ENCODE measurements at regions not wholly inside any gene's neighbourhood (a gene's known extent, or its start where the extent isn't known, plus 50 kb on each side); places are given as distances from the start of the nearest gene placed in this dataset.
"Not testable (repeated sequence)": the region's sequence is repeated elsewhere in the genome, so short reads cannot be mapped to it uniquely, and the experiment has no call there.

DNA sequence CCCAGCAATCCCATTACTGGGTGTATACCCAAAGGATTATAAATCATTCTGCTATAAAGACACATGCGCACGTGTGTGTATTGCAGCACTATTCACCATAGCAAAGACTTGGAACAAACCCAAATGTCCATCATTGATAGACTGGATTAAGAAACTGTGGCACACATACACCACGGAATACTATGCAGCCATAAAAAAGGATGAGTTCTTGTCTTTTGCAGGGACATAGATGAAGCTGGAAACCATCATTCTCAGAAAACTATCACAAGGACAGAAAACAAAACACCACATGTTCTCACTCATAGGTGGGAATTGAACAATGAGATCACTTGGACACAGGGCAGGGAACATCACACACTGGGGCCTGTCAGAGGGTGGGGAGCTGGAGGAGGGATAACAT, 100.4 kb upstream of the ADO start:
- H3K27ac ChIP-seq (ENCODE audit: low read length); H3K9ac ChIP-seq (ENCODE audit: low read length); DNase-seq; H3K9me2 ChIP-seq (replicated peaks; ENCODE audit: insufficient read depth, low read length); H4K20me1 ChIP-seq (ENCODE audit: insufficient read depth, low read depth, low read length); H3K79me2 ChIP-seq (ENCODE audit: low read length); H3K4me2 ChIP-seq (ENCODE audit: low read depth, low read length, poor library complexity, severe bottlenecking); H3K4me1 ChIP-seq (ENCODE audit: low read length); H2AFZ ChIP-seq (ENCODE audit: low read length); H3K4me3 ChIP-seq (ENCODE audit: low read length); H3K9me3 ChIP-seq (ENCODE audit: low read length); H3K36me3 ChIP-seq (ENCODE audit: insufficient read depth, low read length); H3K27me3 ChIP-seq (ENCODE audit: low read length): not testable (repeated sequence)

DNA sequence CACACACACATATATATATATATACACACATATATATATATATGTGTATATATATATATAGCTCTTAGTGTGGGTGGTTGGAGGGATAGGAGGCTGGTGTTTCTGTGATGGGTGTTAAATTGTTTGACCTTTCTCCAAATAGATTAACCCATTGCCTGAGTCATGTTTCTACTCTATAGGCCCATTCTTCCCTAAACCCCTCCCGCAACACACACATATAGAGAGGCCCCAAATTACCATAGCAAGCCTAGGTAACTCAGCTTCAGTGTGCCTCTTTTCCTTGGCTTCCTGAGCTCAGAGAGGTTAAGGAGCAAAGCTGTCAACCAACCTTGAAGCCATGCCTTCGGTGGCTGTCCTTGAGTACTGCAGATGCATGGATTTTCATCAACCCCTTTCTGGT, 98.7 kb upstream of the ADO start:
- no peaks in the 10 kb centered on the region for H3K9me2 ChIP-seq (replicated peaks; ENCODE audit: insufficient read depth, low read length)
- H3K4me2 ChIP-seq (ENCODE audit: low read depth, low read length, poor library complexity, severe bottlenecking), result no peak overlapping the region
- no peak overlapping the region for H3K9ac ChIP-seq (ENCODE audit: low read length)
- no peaks in the 10 kb centered on the region for H3K79me2 ChIP-seq (ENCODE audit: low read length)
- peaks cover 9% of the 10 kb centered on the region for H3K4me1 ChIP-seq (ENCODE audit: low read length)
- no peak for DNase-seq
- H3K27ac ChIP-seq (ENCODE audit: low read length), result no peak overlapping the region
- no peaks in the 10 kb centered on the region for H3K36me3 ChIP-seq (ENCODE audit: insufficient read depth, low read length)
- H3K9me3 ChIP-seq (ENCODE audit: low read length), result no peaks in the 10 kb centered on the region
- no peaks in the 10 kb centered on the region for H4K20me1 ChIP-seq (ENCODE audit: insufficient read depth, low read depth, low read length)
- H3K27me3 ChIP-seq (ENCODE audit: low read length), result no peaks in the 10 kb centered on the region
- no peak overlapping the region for H2AFZ ChIP-seq (ENCODE audit: low read length)
- no peak overlapping the region for H3K4me3 ChIP-seq (ENCODE audit: low read length)

DNA sequence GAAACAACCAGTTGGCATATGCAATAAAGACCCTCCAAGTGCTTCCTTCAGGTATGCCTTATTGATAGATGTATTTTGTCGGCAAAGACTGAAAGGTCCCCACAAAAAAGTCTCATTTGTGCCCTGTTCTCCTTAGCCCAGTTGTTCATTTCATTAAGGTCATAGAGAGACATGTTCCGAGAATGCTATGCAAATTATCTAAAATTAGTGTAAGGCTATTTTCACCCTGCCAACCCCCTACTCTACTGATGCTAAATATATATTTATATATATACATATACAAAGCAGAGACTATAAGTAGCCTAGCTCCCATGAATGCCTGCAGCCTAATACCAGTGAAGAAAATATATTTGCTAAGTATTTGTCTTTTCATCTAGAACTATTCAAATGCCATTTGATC, 96.7 kb upstream of the ADO start:
- H3K4me3 ChIP-seq (ENCODE audit: low read length), result no peak overlapping the region
- H2AFZ ChIP-seq (ENCODE audit: low read length), result no peak overlapping the region

DNA sequence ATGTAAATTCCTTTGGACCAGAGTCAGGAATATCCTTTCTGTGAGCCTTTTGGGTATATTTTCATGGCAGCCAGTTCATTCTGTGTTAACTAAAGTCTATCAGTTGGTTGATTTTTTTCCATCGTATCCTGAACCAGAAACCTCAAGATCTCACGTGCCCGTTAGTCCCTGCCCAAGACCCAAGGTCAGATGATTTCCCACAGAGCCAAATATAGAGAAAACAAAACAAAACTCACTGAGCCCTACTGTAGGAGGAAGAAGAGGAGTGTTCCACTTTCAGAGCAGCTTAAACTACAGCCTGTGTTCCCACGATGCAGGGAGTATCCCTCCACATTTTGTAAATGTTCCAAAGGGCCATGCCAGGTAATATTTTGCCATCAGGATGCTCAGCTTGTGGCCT, 96.0 kb upstream of the ADO start:
- no peaks in the 10 kb centered on the region for H3K79me2 ChIP-seq (ENCODE audit: low read length)
- no peaks in the 10 kb centered on the region for H3K9me2 ChIP-seq (replicated peaks; ENCODE audit: insufficient read depth, low read length)
- no peak for DNase-seq
- no peak overlapping the region for H2AFZ ChIP-seq (ENCODE audit: low read length)
- no peak overlapping the region for H3K4me3 ChIP-seq (ENCODE audit: low read length)
- H3K27ac ChIP-seq (ENCODE audit: low read length), result no peak overlapping the region
- H3K4me2 ChIP-seq (ENCODE audit: low read depth, low read length, poor library complexity, severe bottlenecking), result no peak overlapping the region
- H3K36me3 ChIP-seq (ENCODE audit: insufficient read depth, low read length), result no peaks in the 10 kb centered on the region
- H3K4me1 ChIP-seq (ENCODE audit: low read length), result peaks cover 9% of the 10 kb centered on the region
- no peaks in the 10 kb centered on the region for H4K20me1 ChIP-seq (ENCODE audit: insufficient read depth, low read depth, low read length)
- H3K27me3 ChIP-seq (ENCODE audit: low read length), result no peaks in the 10 kb centered on the region
- no peaks in the 10 kb centered on the region for H3K9me3 ChIP-seq (ENCODE audit: low read length)
- H3K9ac ChIP-seq (ENCODE audit: low read length), result no peak overlapping the region

More for the DNA sequence above, 96.7 kb upstream of the ADO start:
- Histone ChIP-seq H4K20me1 (ENCODE audit: insufficient read depth, low read depth, low read length) (no peaks in the 10 kb centered on the region), H3K4me1 (ENCODE audit: low read length) (peaks cover 9% of the 10 kb centered on the region), H3K27ac (ENCODE audit: low read length) (no peak overlapping the region), H3K4me2 (ENCODE audit: low read depth, low read length, poor library complexity, severe bottlenecking) (no peak overlapping the region), H3K9me2 (replicated peaks; ENCODE audit: insufficient read depth, low read length) (no peaks in the 10 kb centered on the region), H3K79me2 (ENCODE audit: low read length) (no peaks in the 10 kb centered on the region), H3K27me3 (ENCODE audit: low read length) (no peaks in the 10 kb centered on the region), H3K36me3 (ENCODE audit: insufficient read depth, low read length) (no peaks in the 10 kb centered on the region), H3K9ac (ENCODE audit: low read length) (no peak overlapping the region), H3K9me3 (ENCODE audit: low read length) (no peaks in the 10 kb centered on the region)
- DNase-seq, result no peak

DNA sequence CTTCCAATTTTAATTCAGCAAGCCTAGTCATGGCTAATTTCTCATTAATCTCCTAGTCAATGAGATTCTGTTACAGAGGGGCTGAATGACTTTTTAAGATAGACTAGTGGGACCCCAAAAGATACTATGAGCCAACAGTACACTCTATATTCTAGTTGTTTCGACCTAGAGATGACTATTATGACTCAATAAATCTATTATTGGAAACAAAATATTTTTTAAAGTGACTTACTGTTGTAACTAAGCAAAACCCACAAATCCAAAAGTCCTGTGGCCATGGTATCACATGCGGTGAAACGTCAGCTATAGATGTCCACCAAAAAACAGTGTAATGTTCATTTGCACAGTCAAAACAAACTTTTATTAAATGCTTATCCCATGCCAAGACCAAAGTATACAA, 95.3 kb upstream of the ADO start:
- no peak for DNase-seq
- Histone ChIP-seq H3K4me3 (ENCODE audit: low read length) (no peak overlapping the region), H3K4me1 (ENCODE audit: low read length) (peaks cover 9% of the 10 kb centered on the region), H3K36me3 (ENCODE audit: insufficient read depth, low read length) (no peaks in the 10 kb centered on the region), H3K9ac (ENCODE audit: low read length) (no peak overlapping the region), H3K9me2 (replicated peaks; ENCODE audit: insufficient read depth, low read length) (no peaks in the 10 kb centered on the region), H3K79me2 (ENCODE audit: low read length) (no peaks in the 10 kb centered on the region), H2AFZ (ENCODE audit: low read length) (no peak overlapping the region), H3K27me3 (ENCODE audit: low read length) (no peaks in the 10 kb centered on the region), H3K9me3 (ENCODE audit: low read length) (no peaks in the 10 kb centered on the region), H4K20me1 (ENCODE audit: insufficient read depth, low read depth, low read length) (no peaks in the 10 kb centered on the region), H3K4me2 (ENCODE audit: low read depth, low read length, poor library complexity, severe bottlenecking) (no peak overlapping the region), H3K27ac (ENCODE audit: low read length) (no peak overlapping the region)

DNA sequence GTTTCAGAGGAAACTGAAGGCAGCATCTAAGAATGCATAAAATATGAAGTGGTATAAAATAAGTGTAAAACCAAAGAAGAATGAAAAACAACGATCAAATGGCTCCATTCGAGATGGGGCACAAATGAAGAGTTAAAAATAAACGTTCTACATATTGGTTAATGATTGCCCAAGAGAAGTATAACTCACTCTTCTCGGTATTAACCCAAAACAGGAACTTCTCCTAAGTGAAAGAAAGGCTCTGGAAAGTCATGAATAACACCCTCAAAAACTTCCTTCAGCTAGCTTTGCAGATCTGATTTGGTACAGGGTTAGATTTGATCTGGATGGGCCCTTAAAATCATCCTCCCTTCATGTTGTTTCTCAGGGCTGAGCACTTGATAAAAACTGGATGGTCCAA, 94.3 kb upstream of the ADO start:
- Histone ChIP-seq H3K9me3 (ENCODE audit: low read length) (no peaks in the 10 kb centered on the region), H3K27me3 (ENCODE audit: low read length) (no peaks in the 10 kb centered on the region), H3K4me1 (ENCODE audit: low read length) (peaks cover 9% of the 10 kb centered on the region), H3K9me2 (replicated peaks; ENCODE audit: insufficient read depth, low read length) (no peaks in the 10 kb centered on the region), H2AFZ (ENCODE audit: low read length) (no peak overlapping the region), H3K36me3 (ENCODE audit: insufficient read depth, low read length) (no peaks in the 10 kb centered on the region), H3K27ac (ENCODE audit: low read length) (no peak overlapping the region), H3K9ac (ENCODE audit: low read length) (no peak overlapping the region), H3K4me3 (ENCODE audit: low read length) (no peak overlapping the region), H4K20me1 (ENCODE audit: insufficient read depth, low read depth, low read length) (no peaks in the 10 kb centered on the region), H3K4me2 (ENCODE audit: low read depth, low read length, poor library complexity, severe bottlenecking) (no peak overlapping the region), H3K79me2 (ENCODE audit: low read length) (no peaks in the 10 kb centered on the region)
- no peak for DNase-seq

DNA sequence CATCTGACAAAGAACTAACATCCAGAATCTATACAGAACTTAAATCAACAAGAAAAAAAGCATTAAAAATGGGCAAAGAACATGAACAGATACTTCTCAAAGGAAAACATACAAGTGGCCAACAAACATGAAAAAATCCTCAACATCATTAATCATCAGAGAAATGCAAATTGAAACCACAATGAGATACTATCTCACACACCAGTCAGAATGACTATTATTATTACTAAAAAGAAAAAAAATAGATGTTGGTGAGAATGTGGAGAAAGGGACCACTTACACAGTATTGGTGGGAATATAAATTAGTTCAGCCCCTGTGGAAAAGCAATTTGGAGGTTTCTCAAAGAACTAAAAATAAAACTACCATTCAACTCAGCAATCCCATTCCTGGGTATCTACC, 89.1 kb upstream of the ADO start:
- no peak for DNase-seq

DNA sequence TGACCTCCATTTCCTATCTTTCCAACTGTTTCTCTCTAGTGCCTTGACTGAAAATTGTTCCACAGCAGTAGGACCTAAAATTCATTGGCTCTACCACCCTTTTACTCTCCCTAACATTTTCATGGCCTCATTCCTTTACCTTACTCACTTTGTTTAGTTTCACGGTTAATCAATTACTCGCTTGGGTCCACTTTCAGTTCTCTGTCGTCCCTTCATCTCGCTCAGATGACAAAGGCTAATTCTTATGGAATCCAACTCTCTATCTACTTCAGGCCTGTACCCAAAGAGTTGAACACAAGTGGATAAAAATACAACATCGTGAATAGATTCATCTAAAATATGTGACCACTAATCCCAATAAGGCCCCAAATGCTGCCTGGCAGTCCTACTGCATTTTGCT, 85.9 kb upstream of the ADO start:
- Histone ChIP-seq H3K4me1 (ENCODE audit: low read length) (no peaks in the 10 kb centered on the region), H3K4me2 (ENCODE audit: low read depth, low read length, poor library complexity, severe bottlenecking) (no peak overlapping the region), H3K9me3 (ENCODE audit: low read length) (no peaks in the 10 kb centered on the region), H3K9ac (ENCODE audit: low read length) (no peak overlapping the region), H2AFZ (ENCODE audit: low read length) (no peak overlapping the region), H4K20me1 (ENCODE audit: insufficient read depth, low read depth, low read length) (no peaks in the 10 kb centered on the region), H3K27me3 (ENCODE audit: low read length) (no peaks in the 10 kb centered on the region), H3K36me3 (ENCODE audit: insufficient read depth, low read length) (no peaks in the 10 kb centered on the region), H3K79me2 (ENCODE audit: low read length) (no peaks in the 10 kb centered on the region), H3K9me2 (replicated peaks; ENCODE audit: insufficient read depth, low read length) (no peaks in the 10 kb centered on the region), H3K27ac (ENCODE audit: low read length) (no peak overlapping the region), H3K4me3 (ENCODE audit: low read length) (no peak overlapping the region)
- DNase-seq, result no peak

More for the DNA sequence above, 89.1 kb upstream of the ADO start:
- no peaks in the 10 kb centered on the region for H3K27me3 ChIP-seq (ENCODE audit: low read length)
- H3K36me3 ChIP-seq (ENCODE audit: insufficient read depth, low read length), result no peaks in the 10 kb centered on the region
- no peak overlapping the region for H3K9ac ChIP-seq (ENCODE audit: low read length)
- no peaks in the 10 kb centered on the region for H4K20me1 ChIP-seq (ENCODE audit: insufficient read depth, low read depth, low read length)
- no peaks in the 10 kb centered on the region for H3K4me1 ChIP-seq (ENCODE audit: low read length)
- no peaks in the 10 kb centered on the region for H3K9me3 ChIP-seq (ENCODE audit: low read length)
- H3K79me2 ChIP-seq (ENCODE audit: low read length), result no peaks in the 10 kb centered on the region
- H3K4me2 ChIP-seq (ENCODE audit: low read depth, low read length, poor library complexity, severe bottlenecking), result no peak overlapping the region
- H2AFZ ChIP-seq (ENCODE audit: low read length), result no peak overlapping the region
- H3K9me2 ChIP-seq (replicated peaks; ENCODE audit: insufficient read depth, low read length), result no peaks in the 10 kb centered on the region
- no peak overlapping the region for H3K4me3 ChIP-seq (ENCODE audit: low read length)
- H3K27ac ChIP-seq (ENCODE audit: low read length), result no peak overlapping the region

DNA sequence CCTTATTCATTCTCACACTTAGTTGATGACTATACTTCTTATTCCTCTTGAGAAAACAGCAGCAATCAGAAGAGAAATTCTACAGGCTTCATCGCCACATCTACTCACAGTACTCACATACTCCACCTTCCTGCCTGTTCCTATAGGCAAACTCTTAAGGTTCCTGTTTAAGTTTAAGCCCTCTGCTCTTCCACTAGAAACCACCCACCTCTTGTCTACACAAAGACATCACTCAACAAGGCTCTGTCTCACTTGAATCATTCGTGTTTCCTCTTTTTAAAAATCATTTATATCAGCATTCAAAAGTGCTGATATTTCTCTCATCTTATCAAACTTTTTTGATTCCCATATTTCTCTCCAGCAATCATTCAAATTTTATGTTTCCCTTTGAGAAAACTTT, 85.5 kb upstream of the ADO start:
- no peak overlapping the region for H2AFZ ChIP-seq (ENCODE audit: low read length)
- H3K79me2 ChIP-seq (ENCODE audit: low read length), result no peaks in the 10 kb centered on the region

More for the DNA sequence above, 85.5 kb upstream of the ADO start:
- Histone ChIP-seq H3K9ac (ENCODE audit: low read length) (no peak overlapping the region), H4K20me1 (ENCODE audit: insufficient read depth, low read depth, low read length) (no peaks in the 10 kb centered on the region), H3K36me3 (ENCODE audit: insufficient read depth, low read length) (no peaks in the 10 kb centered on the region), H3K9me3 (ENCODE audit: low read length) (no peaks in the 10 kb centered on the region), H3K4me3 (ENCODE audit: low read length) (no peak overlapping the region), H3K27me3 (ENCODE audit: low read length) (no peaks in the 10 kb centered on the region), H3K9me2 (replicated peaks; ENCODE audit: insufficient read depth, low read length) (no peaks in the 10 kb centered on the region), H3K27ac (ENCODE audit: low read length) (no peak overlapping the region), H3K4me2 (ENCODE audit: low read depth, low read length, poor library complexity, severe bottlenecking) (no peak overlapping the region), H3K4me1 (ENCODE audit: low read length) (no peaks in the 10 kb centered on the region)
- DNase-seq, result no peak

All from Karpas-422 (cell line).